Fibroblast of the aortic adventitia (primary cell): ENCODE measurements at regions not wholly inside any gene's neighbourhood (a gene's known extent, or its start where the extent isn't known, plus 50 kb on each side); places are given as distances from the start of the nearest gene placed in this dataset.
"Not testable (repeated sequence)": the region's sequence is repeated elsewhere in the genome, so short reads cannot be mapped to it uniquely, and the experiment has no call there.

Experiments
- DNase-seq: peaks from one replicate; pipeline ENCODE4 v3.0.0-alpha.2; 2010; ENCODE audit warnings: low read depth
- H3K4me3 ChIP-seq: 2 replicates; pipeline ENCODE4 v1.5.1; 2011; ENCODE audit warnings: low read depth, mild to moderate bottlenecking, control low read depth, low read length, moderate library complexity
- CTCF ChIP-seq: IDR thresholded peaks from 2 replicates; pipeline ENCODE4 v1.5.1; 2011; ENCODE audit warnings: mild to moderate bottlenecking, low read length, control low read depth, inconsistent platforms; ENCODE audit not compliant: insufficient read depth

GRCh38 chr9:92224177-92224576, 69.3 kb downstream of the IARS1 start:
- TF ChIP-seq CTCF: no peak
- H3K4me3 ChIP-seq: no peak overlapping the region
- DNase-seq: no peak

- no peak for DNase-seq
- no peak for TF ChIP-seq CTCF
- no peak overlapping the region for H3K4me3 ChIP-seq
These were observed 69.7 kb downstream of the IARS1 start for GRCh38 chr9:92223758-92224157.

- TF ChIP-seq CTCF: no peak
- no peak for DNase-seq
- H3K4me3 ChIP-seq: no peak overlapping the region
These were observed 84.6 kb downstream of the IARS1 start for GRCh38 chr9:92208693-92209524.

- no peak overlapping the region for H3K4me3 ChIP-seq
- TF ChIP-seq CTCF: no peak
- peak; percentile 13 for DNase-seq
These were observed 87.0 kb downstream of the IARS1 start for GRCh38 chr9:92206488-92206887.

GRCh38 chr9:92203887-92204286, 88.7 kb upstream of the SPTLC1 start:
- not testable (repeated sequence) for H3K4me3 ChIP-seq, DNase-seq

- DNase-seq, H3K4me3 ChIP-seq: not testable (repeated sequence)
These were observed 83.0 kb upstream of the SPTLC1 start for GRCh38 chr9:92198237-92198636.

- DNase-seq: peak; percentile 80
- H3K4me3 ChIP-seq: no peak overlapping the region
- TF ChIP-seq CTCF: no peak
These were observed 81.7 kb upstream of the SPTLC1 start for GRCh38 chr9:92196909-92197308.

GRCh38 chr9:92196400-92196799, 81.2 kb upstream of the SPTLC1 start:
- no peak overlapping the region for H3K4me3 ChIP-seq
- no peak for TF ChIP-seq CTCF
- DNase-seq: no peak
